Common myeloid progenitor, CD34-positive (primary cell): ENCODE measurements at regions not wholly inside any gene's neighbourhood (a gene's known extent, or its start where the extent isn't known, plus 50 kb on each side); places are given as distances from the start of the nearest gene placed in this dataset.

Experiments used
- CTCF ChIA-PET: fragments of 350-600 bp; sonication (Branson Sonifier 250); formaldehyde crosslinking; loops from one replicate; lab custom pipeline; 2021; ENCODE audit warnings: antibody characterized with exemption; lab: Charles Lee
- POLR2A ChIA-PET: fragments of 350-600 bp; sonication (Branson Sonifier 250); formaldehyde crosslinking; loops from one replicate; lab custom pipeline; 2021; ENCODE audit warnings: antibody characterized with exemption; lab: Charles Lee
- DNase-seq, 3 donors: peaks; one replicate each; pipeline versions ENCODE4 v3.0.0 to v3.0.0-alpha.2; 2013
- H3K27ac ChIP-seq, 2 experiments: 1 replicate in 1 of 2; 2 replicates in 1 of 2; pipeline ENCODE4 v1.7.0; 2013; ENCODE audit warnings: inconsistent platforms in 2 of 2, low read length in 2 of 2, mild to moderate bottlenecking in 2 of 2, low read depth in 1 of 2, moderate library complexity in 1 of 2; ENCODE audit not compliant: severe bottlenecking in 2 of 2, insufficient read depth in 1 of 2, poor library complexity in 1 of 2
- H3K27me3 ChIP-seq, 5 experiments: replicated peaks in 2 of 5; 1 replicate in 3 of 5; 2 replicates in 2 of 5; pipeline versions ENCODE4 v1.6.1 to v1.7.0; 2013; ENCODE audit warnings: low read length in 4 of 5, mild to moderate bottlenecking in 2 of 5, moderate library complexity in 2 of 5, inconsistent platforms in 1 of 5; ENCODE audit not compliant: insufficient read depth in 5 of 5, control insufficient read depth in 4 of 5
- H3K36me3 ChIP-seq, 4 experiments: 1 replicate in 2 of 4; 2 replicates in 2 of 4; pipeline versions ENCODE4 v1.6.1 to v1.7.0; 2013; ENCODE audit warnings: low read length in 3 of 4, control low read depth in 1 of 4, mild to moderate bottlenecking in 1 of 4; ENCODE audit not compliant: control insufficient read depth in 4 of 4, insufficient read depth in 4 of 4
- H3K4me1 ChIP-seq, 4 experiments: 1 replicate in 3 of 4; 2 replicates in 1 of 4; pipeline versions ENCODE4 v1.6.1 to v1.7.1; 2013; ENCODE audit warnings: low read length in 3 of 4, mild to moderate bottlenecking in 3 of 4, control low read depth in 1 of 4, inconsistent platforms in 1 of 4, moderate library complexity in 1 of 4; ENCODE audit not compliant: control insufficient read depth in 4 of 4, insufficient read depth in 4 of 4; ENCODE audit errors: control extremely low read depth in 1 of 4
- H3K4me3 ChIP-seq, 7 experiments: 1 replicate in 4 of 7; 2 replicates in 3 of 7; pipeline versions ENCODE4 v1.5.1 to v1.7.0; 2013; ENCODE audit warnings: mild to moderate bottlenecking in 7 of 7, low read length in 6 of 7, moderate library complexity in 6 of 7, inconsistent platforms in 2 of 7, low read depth in 2 of 7, control low read depth in 1 of 7; ENCODE audit not compliant: insufficient read depth in 4 of 7, control insufficient read depth in 1 of 7; ENCODE audit errors: extremely low read depth in 1 of 7
- H3K9me3 ChIP-seq, 5 experiments: 1 replicate in 4 of 5; 2 replicates in 1 of 5; pipeline versions ENCODE4 v1.6.1 to v1.7.1; 2013; ENCODE audit warnings: low read length in 4 of 5, mild to moderate bottlenecking in 2 of 5, inconsistent platforms in 1 of 5, low read depth in 1 of 5, moderate library complexity in 1 of 5; ENCODE audit not compliant: control insufficient read depth in 4 of 5, insufficient read depth in 2 of 5; ENCODE audit errors: control extremely low read depth in 1 of 5
- WGBS: methylation state at CpG from one replicate; pipeline ENCODE4 v1.1.5; 2013; ENCODE audit not compliant: insufficient coverage; 5-methylcytosine and 5-hydroxymethylcytosine counted together

DNA sequence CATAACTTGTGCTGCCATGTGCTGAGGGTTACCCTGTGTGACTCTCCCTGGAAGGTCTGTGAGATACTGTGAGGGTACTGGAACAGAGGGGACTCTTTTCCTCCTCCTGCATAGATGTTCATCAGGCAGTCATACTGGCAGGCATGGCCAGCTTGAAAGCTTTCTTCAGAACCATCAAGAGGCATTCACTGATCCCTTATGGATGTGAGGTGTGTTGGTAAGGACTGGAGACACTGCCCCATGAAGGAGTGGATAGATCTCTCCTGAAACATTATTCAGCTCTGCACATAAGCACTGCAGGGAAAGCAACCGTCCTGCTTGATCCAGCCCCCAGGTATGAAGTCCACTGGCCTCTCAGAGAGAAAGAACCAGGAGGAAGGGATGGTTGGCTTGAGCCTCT lies 176.6 kb upstream of the ARL4C start:
- CTCF ChIA-PET: no interaction called here
- POLR2A ChIA-PET: no interaction called here

GRCh38 chr2:234672498-234673150 lies 175.7 kb upstream of the ARL4C start:
- Histone ChIP-seq H3K36me3 (no peaks in the 10 kb centered on the region), H3K27me3 (no peaks in the 10 kb centered on the region), H3K27ac (no peak overlapping the region), H3K4me3 (no peak overlapping the region), H3K9me3 (peaks cover 0 to 6% (median 0%) of the 10 kb centered on the region in 5 experiments), H3K4me1 (peaks cover 0 to 5% (median 0%) of the 10 kb centered on the region in 4 experiments)
- POLR2A ChIA-PET: no interaction called here
- CTCF ChIA-PET: no interaction called here
- no peak for DNase-seq
- 86% methylated on average over 8 of the region's 8 CpGs for WGBS

More for the DNA sequence above, 176.6 kb upstream of the ARL4C start:
- Histone ChIP-seq H3K9me3 (peaks cover 0 to 6% (median 0%) of the 10 kb centered on the region in 5 experiments), H3K27ac (no peak overlapping the region), H3K36me3 (no peaks in the 10 kb centered on the region), H3K27me3 (no peaks in the 10 kb centered on the region), H3K4me3 (no peak overlapping the region), H3K4me1 (peaks cover 0 to 5% (median 0%) of the 10 kb centered on the region in 4 experiments)
- DNase-seq: no peak
- WGBS: no CpG with 5 or more reads among the region's 1 CpG

DNA sequence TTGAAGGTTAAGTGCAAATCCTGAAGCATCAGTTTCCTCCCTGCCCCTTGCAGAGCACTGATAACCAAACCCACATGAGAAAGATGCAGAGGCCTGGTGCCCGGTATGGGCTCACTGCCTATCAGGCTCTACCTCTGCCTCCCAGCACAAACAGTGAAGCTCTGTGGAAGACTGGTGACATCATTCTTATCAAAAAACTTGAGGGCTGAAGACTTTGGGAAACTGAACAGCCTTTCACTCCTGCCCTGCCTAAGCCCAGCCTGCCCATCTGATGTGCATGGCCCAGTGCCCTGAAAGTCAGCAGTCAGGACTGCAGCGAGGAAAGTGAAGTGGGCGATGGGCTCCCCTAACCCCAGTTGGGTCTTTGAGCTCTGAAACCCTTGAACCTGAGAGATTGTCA lies 174.8 kb upstream of the ARL4C start:
- no peaks in the 10 kb centered on the region for H3K36me3 ChIP-seq
- H3K27ac ChIP-seq: no peak overlapping the region
- POLR2A ChIA-PET: no interaction called here
- WGBS: 79% methylated on average over 3 of the region's 3 CpGs
- CTCF ChIA-PET: no interaction called here
- H3K4me1 ChIP-seq: peaks cover 0 to 5% (median 0%) of the 10 kb centered on the region in 4 experiments
- no peaks in the 10 kb centered on the region for H3K27me3 ChIP-seq
- no peak overlapping the region for H3K4me3 ChIP-seq
- no peak for DNase-seq
- peaks cover 0 to 6% (median 0%) of the 10 kb centered on the region in 5 experiments for H3K9me3 ChIP-seq

DNA sequence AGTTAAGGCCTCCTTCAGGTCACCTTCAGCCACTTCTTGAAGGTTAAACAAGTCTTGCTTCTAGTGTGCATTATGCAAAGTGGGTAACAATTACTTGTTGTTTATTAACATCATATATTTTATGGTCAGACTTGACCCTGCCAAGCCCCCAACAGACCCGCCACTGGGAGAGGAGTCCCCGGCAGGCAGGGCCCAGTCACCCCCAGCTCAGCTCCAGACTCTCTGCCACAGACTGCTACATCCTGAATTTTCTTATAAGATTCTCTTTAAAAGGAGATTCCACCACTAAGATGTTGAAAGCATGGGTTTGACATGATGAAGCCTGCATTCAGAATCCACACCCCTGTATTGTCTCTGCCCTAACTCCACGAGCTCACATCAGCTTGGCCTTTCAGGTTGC lies 174.3 kb upstream of the ARL4C start:
- Histone ChIP-seq H3K9me3 (peaks cover 0 to 6% (median 0%) of the 10 kb centered on the region in 5 experiments), H3K27ac (no peak overlapping the region), H3K27me3 (no peaks in the 10 kb centered on the region), H3K4me1 (peaks cover 0 to 5% (median 0%) of the 10 kb centered on the region in 4 experiments), H3K36me3 (no peaks in the 10 kb centered on the region), H3K4me3 (no peak overlapping the region)
- DNase-seq: no peak
- 100% methylated on average over 1 of the region's 3 CpGs for whole genome bisulfite sequencing
- CTCF ChIA-PET: no interaction called here
- POLR2A ChIA-PET: no interaction called here

DNA sequence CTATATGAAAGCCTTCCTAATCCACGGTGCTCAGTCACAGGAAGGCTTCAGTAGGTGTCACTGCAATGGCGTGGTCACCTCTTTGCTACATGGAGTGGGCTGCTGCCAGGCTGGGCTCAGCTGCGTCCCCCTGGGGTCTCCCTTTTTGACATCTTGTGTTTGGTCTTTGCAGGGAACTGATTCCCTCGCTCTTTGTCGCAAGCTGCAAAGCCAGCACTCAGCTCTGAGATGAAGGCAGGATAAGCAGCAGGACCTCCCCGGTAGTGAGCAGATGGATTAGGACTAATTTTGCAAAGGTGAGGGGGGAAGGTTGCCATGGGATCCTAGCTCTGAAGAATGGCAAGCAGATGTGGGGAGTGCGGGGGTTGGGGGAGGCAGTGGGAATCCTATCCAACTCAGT lies 173.9 kb upstream of the ARL4C start:
- H3K9me3 ChIP-seq: peaks cover 0 to 6% (median 0%) of the 10 kb centered on the region in 5 experiments
- H3K4me1 ChIP-seq: peaks cover 0 to 5% (median 0%) of the 10 kb centered on the region in 4 experiments
- POLR2A ChIA-PET: no interaction called here
- H3K4me3 ChIP-seq: no peak overlapping the region
- no peaks in the 10 kb centered on the region for H3K27me3 ChIP-seq
- H3K27ac ChIP-seq: no peak overlapping the region
- H3K36me3 ChIP-seq: no peaks in the 10 kb centered on the region
- 97% methylated on average over 5 of the region's 7 CpGs for WGBS
- no peak for DNase-seq
- CTCF ChIA-PET: no interaction called here

DNA sequence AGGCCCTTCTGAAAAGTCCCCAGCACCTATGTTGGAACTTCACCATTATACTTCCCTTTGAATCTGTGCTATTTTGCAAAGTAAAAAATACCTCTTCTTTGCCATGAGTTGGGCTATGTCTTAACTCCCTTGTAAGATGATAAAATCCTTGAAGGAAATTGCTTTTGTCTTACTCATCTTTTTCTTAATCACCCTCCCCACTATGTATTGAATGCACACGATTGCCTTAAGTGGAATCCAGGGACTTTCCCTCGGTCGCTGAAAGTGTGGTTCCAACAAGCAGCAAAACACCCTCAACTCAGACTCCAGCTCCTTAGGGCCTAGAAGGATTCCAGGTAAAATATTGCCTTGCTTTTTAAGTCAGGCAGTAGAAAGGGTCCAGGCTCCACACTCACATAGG lies 173.2 kb upstream of the ARL4C start:
- 100% methylated on average over 2 of the region's 3 CpGs for WGBS
- ChIA-PET POLR2A (no interaction called here), CTCF (no interaction called here)
- DNase-seq: no peak
- Histone ChIP-seq H3K4me1 (peaks cover 0 to 5% (median 0%) of the 10 kb centered on the region in 4 experiments), H3K36me3 (no peaks in the 10 kb centered on the region), H3K27me3 (no peaks in the 10 kb centered on the region), H3K9me3 (peaks cover 0 to 6% (median 0%) of the 10 kb centered on the region in 5 experiments), H3K4me3 (no peak overlapping the region), H3K27ac (no peak overlapping the region)

- Histone ChIP-seq H3K27ac (no peak overlapping the region), H3K9me3 (peaks cover 0 to 9% (median 1%) of the 10 kb centered on the region in 5 experiments), H3K4me3 (no peak overlapping the region), H3K4me1 (peaks cover 0 to 5% (median 0%) of the 10 kb centered on the region in 4 experiments), H3K36me3 (no peaks in the 10 kb centered on the region), H3K27me3 (no peaks in the 10 kb centered on the region)
- DNase-seq: no peak
- POLR2A ChIA-PET: no interaction called here
- WGBS: 94% methylated on average over 2 of the region's 2 CpGs
- CTCF ChIA-PET: no interaction called here
Measured at GRCh38 chr2:234669621-234670020, 172.7 kb upstream of the ARL4C start.
